ENCODE measurements at regions not wholly inside any gene's neighbourhood (a gene's known extent, or its start where the extent isn't known, plus 50 kb on each side); places are given as distances from the start of the nearest gene placed in this dataset.
"Not testable (repeated sequence)": the region's sequence is repeated elsewhere in the genome, so short reads cannot be mapped to it uniquely, and the experiment has no call there.

GRCh38 chr5:37915097-37915736 is 75.4 kb upstream of the GDNF start:
- no peak for DNase-seq (ENCODE audit: low read depth, low spot score)

DNA sequence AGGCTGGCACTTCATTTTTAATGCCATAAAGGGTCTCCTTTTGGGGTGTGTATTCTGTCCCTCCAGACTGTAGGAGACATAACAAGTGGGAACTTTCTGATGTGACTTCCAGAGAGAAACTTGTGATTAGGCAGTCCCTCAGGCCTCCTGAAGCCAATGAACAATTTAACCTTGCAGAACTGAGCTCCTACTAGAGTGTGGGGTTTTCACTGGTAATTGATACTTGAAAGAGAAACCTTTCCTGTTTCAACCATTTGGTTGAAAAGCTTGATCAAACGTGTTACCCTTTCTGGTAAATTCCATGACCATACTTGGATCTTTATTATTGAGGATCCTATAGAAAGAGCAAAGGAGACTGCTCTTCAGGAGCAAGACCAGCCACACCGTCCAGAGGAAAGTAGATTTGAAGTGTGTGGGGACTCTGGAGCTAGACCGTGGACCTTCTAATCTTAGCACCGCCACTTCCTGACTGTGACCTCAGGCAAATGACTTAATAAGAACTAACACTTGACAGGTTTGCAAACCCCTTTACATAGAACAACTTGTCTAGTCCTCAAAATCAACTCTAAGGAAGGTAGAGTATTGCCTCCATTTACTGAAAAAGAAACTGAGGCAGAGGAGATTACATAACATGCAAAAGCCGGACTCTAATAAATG is 69.9 kb upstream of the GDNF start:
- DNase-seq (ENCODE audit: low read depth, low spot score), result not testable (repeated sequence)

DNA sequence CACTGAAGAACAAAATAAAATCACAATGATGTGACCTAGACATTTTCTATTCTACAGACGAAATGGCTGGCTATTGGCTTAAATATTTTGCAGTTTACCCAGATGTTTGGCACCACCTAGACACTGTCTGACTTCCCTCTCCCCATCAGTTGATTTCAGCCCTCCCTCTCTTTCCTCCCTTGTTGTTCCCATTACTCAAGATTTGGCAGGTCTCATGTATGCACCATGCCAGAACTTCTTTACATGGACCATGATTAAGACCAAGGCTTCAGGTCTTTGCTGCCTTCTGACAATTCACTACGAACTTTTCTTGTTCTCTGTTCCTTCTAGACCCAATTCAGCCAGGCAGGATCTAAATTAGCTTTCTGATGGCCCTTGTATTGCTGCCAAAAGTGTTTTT is 66.6 kb upstream of the GDNF start:
- no peak for DNase-seq (ENCODE audit: low read depth, low spot score)

DNA sequence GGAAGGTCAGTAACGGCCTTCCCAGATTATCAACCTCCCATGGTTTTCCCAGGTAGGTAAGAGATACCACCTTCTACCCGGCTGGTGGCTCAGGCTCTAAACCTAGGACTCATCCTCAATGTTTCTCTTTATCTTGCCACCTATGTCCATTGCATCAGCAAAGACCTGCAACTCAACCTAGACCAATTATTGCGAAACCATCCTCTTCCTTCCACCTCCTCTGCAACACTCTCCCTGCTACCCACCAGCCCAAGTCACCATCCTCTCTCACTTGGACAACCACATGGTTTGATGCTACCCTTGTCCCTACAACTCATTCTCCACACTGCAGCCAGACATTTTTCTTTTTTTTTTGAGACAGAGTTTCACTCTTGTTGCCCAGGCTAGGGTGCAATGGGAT is 65.4 kb upstream of the GDNF start:
- no peak for DNase-seq (ENCODE audit: low read depth, low spot score)

DNA sequence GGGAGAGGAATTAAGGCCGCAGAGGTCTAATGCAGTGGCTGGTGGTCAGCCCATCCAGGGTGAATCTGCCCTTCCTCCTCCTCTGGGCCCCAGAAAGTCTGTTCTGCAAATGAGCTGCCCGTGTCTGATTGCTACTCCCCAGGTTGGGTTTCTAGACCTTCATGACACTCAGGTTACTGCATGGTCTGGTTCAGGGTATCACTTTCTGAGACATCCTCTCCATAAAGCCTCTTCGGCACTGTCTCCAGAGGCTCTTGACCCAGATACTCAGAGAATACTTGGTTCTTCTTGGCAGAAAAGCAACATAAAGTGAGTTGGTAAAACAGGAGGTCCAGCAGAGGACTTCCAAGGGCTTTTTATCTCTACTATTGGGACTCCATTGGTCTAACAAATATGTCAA is 62.5 kb upstream of the GDNF start:
- no peak for DNase-seq (ENCODE audit: low read depth, low spot score)

DNA sequence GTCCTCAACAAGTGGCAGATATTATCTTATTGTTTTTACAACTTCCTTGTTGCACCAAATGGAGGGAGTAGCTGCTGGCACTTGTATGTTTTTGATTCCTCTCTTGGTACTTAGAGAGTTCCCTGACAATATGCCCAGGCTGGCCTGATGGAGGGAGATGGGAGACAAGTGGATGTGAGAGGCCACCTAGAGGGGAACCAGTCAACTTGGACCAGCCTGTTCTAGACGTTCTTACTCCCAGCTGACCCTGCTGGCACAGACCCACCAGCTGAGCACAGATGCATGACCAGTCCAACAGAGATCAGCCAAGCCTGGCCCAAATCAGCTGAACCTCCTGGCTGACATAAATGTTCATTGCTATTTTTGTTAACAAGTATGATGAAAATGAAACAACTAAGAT is 60.9 kb upstream of the GDNF start:
- no peak for DNase-seq (ENCODE audit: low read depth, low spot score)

DNA sequence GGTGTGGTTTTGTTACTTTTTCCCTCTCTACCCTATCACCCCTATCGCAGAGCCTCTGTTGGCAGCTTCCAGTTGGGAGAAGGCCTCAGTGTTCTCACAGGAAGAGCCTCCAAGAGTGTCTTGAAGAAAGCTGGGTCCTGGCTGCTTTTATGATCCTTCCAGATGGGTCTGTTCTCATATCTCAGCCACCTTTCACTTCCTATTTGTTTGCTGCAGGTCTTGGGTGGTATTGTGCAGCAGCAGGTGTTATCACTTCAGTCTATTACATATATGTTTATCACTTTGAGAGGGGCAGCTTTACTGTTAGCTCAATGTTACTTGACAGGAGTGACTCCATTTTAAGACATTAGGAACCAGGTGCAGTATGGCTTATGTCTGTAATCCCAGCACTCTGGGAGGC is 59.2 kb upstream of the GDNF start:
- DNase-seq (ENCODE audit: low read depth, low spot score), result no peak

DNA sequence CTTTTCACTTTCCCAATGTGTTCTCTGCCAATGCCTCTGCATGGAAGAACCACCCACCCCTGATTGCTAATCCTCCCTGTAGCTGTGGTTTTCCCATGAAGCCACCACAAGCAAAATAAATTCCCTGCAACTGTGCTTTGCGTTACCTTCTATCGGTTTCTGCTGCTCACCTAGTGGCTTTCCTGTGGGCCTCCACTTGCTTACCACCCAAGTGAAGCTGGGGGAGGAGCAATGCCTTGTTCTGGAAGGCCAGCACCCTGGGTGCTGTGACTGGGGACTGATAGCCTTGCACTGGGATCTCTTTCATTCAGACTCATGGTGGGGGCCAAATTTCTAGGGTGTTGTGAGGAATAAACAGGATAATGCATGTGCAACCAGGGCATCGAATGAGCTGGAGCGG is 56.3 kb upstream of the GDNF start:
- no peak for DNase-seq (ENCODE audit: low read depth, low spot score)

DNA sequence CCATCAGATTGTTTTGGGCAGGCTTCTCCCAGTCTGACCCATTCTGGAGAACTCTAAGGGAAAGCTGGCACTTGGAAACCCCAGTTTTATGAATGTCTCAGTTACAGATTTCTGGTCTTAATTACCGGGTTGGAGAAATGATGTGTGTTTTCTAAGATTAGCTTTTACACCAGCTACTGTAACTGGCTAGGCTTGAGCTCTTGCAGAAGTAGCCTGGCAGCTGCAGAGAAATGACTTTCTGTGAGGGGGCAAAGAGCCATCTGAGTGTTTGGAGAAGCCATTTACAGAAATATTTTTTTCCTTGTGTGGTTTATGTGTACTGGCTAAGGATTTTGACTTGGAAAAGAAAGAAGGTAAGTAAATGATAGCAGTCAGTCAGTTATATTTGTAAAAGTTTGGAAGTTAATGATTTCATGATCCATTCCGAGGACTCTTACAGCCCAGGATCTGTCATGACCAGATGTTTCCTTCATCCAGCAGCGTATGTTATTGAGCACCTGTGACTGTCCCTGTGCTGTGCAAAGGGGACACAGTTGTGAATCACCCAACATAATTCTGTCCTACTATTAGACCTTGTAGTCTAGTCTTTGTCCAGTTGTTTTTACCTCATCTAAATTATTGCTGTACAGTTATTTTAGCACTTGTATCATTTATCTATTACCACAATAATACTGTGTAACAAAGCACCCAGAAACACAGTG is 53.7 kb upstream of the GDNF start:
- no peak for DNase-seq (ENCODE audit: low read depth, low spot score)

- DNase-seq (ENCODE audit: low read depth, low spot score), result no peak
These were observed 52.7 kb upstream of the GDNF start for GRCh38 chr5:37892586-37892985.

DNA sequence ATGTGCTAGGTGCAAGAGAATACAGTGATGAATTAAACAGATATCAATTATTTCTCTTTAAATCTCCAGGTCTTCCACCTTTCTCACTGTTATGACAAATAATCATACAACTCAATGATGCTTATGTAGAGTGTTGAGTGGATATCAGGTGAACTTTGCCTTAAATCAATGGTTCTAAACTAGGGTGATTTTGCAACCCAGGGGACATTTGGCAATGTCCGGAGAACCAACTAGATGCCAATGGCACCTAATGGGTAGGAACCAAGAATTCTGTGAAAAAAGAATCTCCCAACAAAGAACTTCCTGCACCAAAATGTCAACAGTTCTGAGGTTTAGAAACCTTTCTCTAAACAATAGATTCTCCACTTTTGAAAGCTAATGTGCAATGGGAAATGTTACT is 52.0 kb upstream of the GDNF start:
- no peak for DNase-seq (ENCODE audit: low read depth, low spot score)

DNA sequence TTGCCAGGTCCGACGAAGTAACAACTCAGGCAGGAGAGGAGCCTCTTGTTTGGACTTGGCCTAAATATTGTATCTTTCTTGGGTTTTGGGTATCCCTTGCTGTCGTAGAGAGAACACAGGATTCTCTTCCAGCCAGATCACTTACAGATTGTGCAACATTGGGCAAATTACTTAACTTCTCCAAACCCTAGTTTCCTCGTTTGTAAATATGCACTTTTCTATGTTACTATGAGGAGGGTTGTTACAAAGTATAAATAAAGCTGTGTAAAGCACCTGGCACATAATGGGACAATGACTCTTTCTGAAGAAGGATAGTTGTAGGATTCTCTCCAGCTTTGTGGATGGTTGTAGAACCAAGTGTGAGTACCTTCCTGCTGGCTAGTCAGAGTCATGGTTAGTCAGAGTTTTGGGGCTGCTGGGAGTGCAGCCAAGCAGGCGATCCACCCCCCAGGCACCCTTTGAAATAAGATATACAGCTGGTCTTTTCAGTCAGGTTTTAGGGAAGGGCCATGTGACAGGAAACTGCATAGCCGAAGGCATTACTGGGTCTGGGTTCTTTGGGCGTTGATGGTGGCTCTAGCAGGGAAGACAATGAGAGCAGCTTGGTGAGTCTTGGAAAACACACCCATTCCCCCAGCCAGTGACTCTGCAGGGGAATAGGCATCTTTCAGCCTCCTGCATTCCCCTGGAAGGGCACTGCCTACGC is 49.9 kb upstream of the GDNF start:
- no peak for DNase-seq (ENCODE audit: low read depth, low spot score)
